ENCODE measurements at regions not wholly inside any gene's neighbourhood (a gene's known extent, or its start where the extent isn't known, plus 50 kb on each side); places are given as distances from the start of the nearest gene placed in this dataset.

DNA sequence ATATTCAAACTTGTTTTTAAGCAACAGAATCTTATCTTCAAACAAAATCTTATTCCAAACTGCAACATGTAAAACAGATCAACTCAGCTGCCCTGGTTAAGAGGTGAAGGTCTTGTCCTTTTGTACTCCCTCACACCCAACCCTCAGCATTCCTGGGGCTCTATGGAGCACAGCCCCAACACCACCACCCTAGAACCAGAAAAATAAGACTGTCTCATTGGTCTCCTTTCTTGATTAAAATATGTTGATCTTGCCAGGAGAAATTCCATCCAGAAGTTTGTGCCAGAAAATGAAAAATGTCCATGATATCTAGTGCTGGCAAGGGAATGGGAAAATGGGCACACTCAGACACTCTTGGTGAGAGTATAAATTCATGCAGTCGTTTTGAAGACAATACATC lies 62.1 kb upstream of the TMEM17 start:
- Mint-ChIP-seq H3K27ac (ENCODE audit: unreplicated experiment) (no peak overlapping the region), H3K9me3 (ENCODE audit: unreplicated experiment) (no peaks in the 10 kb centered on the region), H3K4me1 (ENCODE audit: unreplicated experiment) (peaks cover 7% of the 10 kb centered on the region), H3K4me3 (ENCODE audit: unreplicated experiment) (no peak overlapping the region), H3K36me3 (ENCODE audit: low read depth, unreplicated experiment) (no peaks in the 10 kb centered on the region), H3K27me3 (ENCODE audit: unreplicated experiment) (no peaks in the 10 kb centered on the region)
- no peak for DNase-seq (ENCODE audit: low spot score)
- TF ChIP-seq, protein P1, sequence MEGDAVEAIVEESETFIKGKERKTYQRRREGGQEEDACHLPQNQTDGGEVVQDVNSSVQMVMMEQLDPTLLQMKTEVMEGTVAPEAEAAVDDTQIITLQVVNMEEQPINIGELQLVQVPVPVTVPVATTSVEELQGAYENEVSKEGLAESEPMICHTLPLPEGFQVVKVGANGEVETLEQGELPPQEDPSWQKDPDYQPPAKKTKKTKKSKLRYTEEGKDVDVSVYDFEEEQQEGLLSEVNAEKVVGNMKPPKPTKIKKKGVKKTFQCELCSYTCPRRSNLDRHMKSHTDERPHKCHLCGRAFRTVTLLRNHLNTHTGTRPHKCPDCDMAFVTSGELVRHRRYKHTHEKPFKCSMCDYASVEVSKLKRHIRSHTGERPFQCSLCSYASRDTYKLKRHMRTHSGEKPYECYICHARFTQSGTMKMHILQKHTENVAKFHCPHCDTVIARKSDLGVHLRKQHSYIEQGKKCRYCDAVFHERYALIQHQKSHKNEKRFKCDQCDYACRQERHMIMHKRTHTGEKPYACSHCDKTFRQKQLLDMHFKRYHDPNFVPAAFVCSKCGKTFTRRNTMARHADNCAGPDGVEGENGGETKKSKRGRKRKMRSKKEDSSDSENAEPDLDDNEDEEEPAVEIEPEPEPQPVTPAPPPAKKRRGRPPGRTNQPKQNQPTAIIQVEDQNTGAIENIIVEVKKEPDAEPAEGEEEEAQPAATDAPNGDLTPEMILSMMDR (IDR thresholded peaks at IDR 0.05; ENCODE audit: unreplicated experiment), result no peak

- Mint-ChIP-seq H3K27me3 (ENCODE audit: unreplicated experiment) (no peaks in the 10 kb centered on the region), H3K9me3 (ENCODE audit: unreplicated experiment) (no peaks in the 10 kb centered on the region), H3K36me3 (ENCODE audit: low read depth, unreplicated experiment) (no peaks in the 10 kb centered on the region), H3K4me1 (ENCODE audit: unreplicated experiment) (peaks cover 7% of the 10 kb centered on the region), H3K27ac (ENCODE audit: unreplicated experiment) (no peak overlapping the region), H3K4me3 (ENCODE audit: unreplicated experiment) (no peak overlapping the region)
- TF ChIP-seq, protein P1 (IDR thresholded peaks at IDR 0.05; ENCODE audit: unreplicated experiment), result no peak
- no peak for DNase-seq (ENCODE audit: low spot score)
Measured at GRCh38 chr2:62567669-62568068, 61.7 kb upstream of the TMEM17 start.

DNA sequence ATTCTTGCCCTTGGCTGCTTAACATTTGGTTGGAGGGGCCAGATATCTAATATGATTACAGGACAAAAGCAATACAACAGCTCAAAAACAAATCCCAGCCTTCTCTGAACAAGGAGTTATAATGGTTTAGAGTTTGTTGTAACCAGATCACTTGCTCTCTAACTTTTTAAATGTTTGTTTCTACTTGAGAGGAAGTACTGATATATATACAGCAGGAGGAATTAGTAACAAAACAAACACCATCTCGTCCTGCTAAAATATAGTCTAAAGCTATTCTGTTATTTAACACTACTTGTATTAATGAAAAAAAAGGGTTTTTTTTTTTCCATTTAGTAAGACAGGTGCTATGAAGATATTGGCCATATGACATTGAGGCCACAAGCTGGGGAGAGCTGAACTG lies 60.9 kb upstream of the TMEM17 start:
- no peaks in the 10 kb centered on the region for H3K27me3 Mint-ChIP-seq (ENCODE audit: unreplicated experiment)
- H3K4me3 Mint-ChIP-seq (ENCODE audit: unreplicated experiment), result no peak overlapping the region
- H3K9me3 Mint-ChIP-seq (ENCODE audit: unreplicated experiment), result no peaks in the 10 kb centered on the region
- no peak overlapping the region for H3K27ac Mint-ChIP-seq (ENCODE audit: unreplicated experiment)
- TF ChIP-seq, protein P1 (IDR thresholded peaks at IDR 0.05; ENCODE audit: unreplicated experiment), result no peak
- H3K36me3 Mint-ChIP-seq (ENCODE audit: low read depth, unreplicated experiment), result no peaks in the 10 kb centered on the region
- peaks cover 7% of the 10 kb centered on the region for H3K4me1 Mint-ChIP-seq (ENCODE audit: unreplicated experiment)
- no peak for DNase-seq (ENCODE audit: low spot score)

DNA sequence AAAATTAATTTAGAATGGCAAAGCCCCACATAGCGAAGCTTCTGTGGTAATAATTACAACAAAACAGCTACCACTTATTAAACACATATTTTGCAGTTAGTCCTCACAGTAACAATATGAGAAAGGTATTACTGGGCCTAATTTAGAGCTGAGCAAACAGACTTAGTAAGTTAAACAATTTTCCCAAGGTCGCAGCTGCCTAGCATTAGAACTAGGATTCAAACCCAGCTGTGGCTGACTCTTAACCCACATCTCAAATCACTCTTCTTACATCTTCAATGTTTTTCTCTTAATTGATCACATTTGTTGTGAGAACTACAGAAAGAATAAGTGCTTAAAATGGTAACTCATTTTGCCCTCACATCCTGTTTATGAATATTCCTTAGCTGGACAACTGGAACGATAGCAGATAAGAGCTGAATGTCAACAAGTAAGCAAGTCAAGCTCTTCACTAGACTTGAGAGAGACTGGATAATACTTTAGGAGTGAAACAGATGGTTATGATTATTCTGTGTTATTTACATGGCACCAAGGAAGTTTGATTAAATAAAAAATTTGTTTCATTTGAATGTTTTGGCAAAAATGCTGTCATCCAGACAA lies 59.4 kb upstream of the TMEM17 start:
- H3K27me3 Mint-ChIP-seq (ENCODE audit: unreplicated experiment), result no peaks in the 10 kb centered on the region
- H3K4me3 Mint-ChIP-seq (ENCODE audit: unreplicated experiment), result no peak overlapping the region
- H3K9me3 Mint-ChIP-seq (ENCODE audit: unreplicated experiment), result no peaks in the 10 kb centered on the region
- TF ChIP-seq, protein P1 (IDR thresholded peaks at IDR 0.05; ENCODE audit: unreplicated experiment), result no peak
- peaks cover 5% of the 10 kb centered on the region for H3K4me1 Mint-ChIP-seq (ENCODE audit: unreplicated experiment)
- no peak for DNase-seq (ENCODE audit: low spot score)
- H3K36me3 Mint-ChIP-seq (ENCODE audit: low read depth, unreplicated experiment), result no peaks in the 10 kb centered on the region
- no peak overlapping the region for H3K27ac Mint-ChIP-seq (ENCODE audit: unreplicated experiment)

- H3K36me3 Mint-ChIP-seq (ENCODE audit: low read depth, unreplicated experiment), result no peaks in the 10 kb centered on the region
- no peaks in the 10 kb centered on the region for H3K9me3 Mint-ChIP-seq (ENCODE audit: unreplicated experiment)
- H3K27ac Mint-ChIP-seq (ENCODE audit: unreplicated experiment), result no peak overlapping the region
- peaks cover 5% of the 10 kb centered on the region for H3K4me1 Mint-ChIP-seq (ENCODE audit: unreplicated experiment)
- no peak for DNase-seq (ENCODE audit: low spot score)
- no peaks in the 10 kb centered on the region for H3K27me3 Mint-ChIP-seq (ENCODE audit: unreplicated experiment)
- TF ChIP-seq, protein P1 (IDR thresholded peaks at IDR 0.05; ENCODE audit: unreplicated experiment), result no peak
- no peak overlapping the region for H3K4me3 Mint-ChIP-seq (ENCODE audit: unreplicated experiment)
Measured at GRCh38 chr2:62564380-62565137, 58.6 kb upstream of the TMEM17 start.
